GM12872 (cell line): ENCODE measurements at regions not wholly inside any gene's neighbourhood (a gene's known extent, or its start where the extent isn't known, plus 50 kb on each side); places are given as distances from the start of the nearest gene placed in this dataset.

Source experiments
- CTCF ChIP-seq: IDR thresholded peaks from 3 replicates; pipeline ENCODE4 v1.5.1; 2011; ENCODE audit warnings: low read depth, mild to moderate bottlenecking, low read length, moderate library complexity; ENCODE audit not compliant: insufficient read depth

GRCh38 chr4:30454504-30454903, 265.7 kb upstream of the PCDH7 start:
- no peak for TF ChIP-seq CTCF

GRCh38 chr4:30456716-30457115, 263.5 kb upstream of the PCDH7 start:
- no peak for TF ChIP-seq CTCF

GRCh38 chr4:30460818-30461217, 259.4 kb upstream of the PCDH7 start:
- no peak for TF ChIP-seq CTCF

DNA sequence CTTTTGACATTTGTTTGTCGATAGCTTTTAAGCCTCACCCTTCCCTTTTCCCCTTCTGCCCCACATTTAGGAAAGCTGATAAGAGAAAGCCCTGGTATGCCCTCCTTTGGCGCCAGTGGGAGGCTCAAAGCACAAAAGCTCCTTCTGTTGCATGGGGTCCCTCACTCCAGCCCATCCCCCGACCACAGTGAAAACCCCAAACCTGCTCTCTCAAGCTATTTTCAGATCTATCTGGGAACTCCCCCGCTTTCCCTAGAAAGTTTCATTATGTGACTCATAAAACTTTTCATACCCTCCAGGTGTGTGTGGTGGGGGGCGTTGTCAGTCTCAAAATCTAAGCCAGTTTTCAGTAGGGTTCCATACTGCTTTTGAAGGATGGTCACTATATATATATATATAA, 259.0 kb upstream of the PCDH7 start:
- TF ChIP-seq CTCF, result no peak

DNA sequence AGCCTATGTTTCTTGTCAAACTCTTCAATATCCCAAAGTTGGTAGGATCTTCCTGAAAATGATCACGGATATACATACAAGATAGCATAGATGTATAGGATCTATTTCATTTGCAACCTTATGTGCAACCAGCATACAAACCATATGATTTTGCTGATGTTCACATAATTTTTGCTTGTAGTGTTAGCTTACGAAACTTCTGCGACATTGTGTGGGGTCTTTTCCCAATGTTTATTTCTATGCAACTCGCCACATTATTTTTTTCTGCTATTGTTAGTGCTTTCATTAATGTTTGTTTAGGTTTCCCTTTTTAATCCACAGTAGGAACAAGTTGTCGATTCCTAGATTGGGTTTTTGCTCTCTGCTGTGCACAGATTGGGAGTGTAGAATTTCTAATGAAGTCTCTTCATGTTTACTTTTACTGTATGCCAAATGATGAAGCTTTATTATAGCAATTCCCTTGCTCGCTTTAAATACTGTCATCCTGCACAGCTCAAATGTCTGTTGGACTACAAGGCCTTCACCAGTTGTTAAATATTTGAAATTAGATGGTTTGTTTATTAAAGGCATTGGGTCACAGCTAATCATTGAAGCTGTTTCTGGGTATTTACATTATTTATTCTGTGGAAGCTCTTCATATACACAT, 257.6 kb upstream of the PCDH7 start:
- TF ChIP-seq CTCF, result no peak

DNA sequence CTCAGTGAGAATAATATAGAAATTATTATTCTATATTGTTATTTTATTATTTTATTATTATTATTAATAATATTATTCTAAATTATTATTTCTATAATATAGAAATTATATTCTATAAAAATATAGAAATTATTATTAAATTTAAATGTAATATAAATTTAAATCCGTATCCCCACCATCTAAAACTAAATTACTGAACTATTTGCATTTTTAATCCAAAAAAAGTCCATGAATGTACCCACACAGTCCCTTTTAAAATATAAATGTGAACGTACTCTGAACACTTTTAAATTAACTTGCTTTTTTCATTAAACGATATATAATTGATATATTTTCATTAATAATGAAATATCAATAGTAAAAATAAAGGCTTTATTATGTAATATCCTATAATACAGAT, 248.3 kb upstream of the PCDH7 start:
- TF ChIP-seq CTCF, result no peak

DNA sequence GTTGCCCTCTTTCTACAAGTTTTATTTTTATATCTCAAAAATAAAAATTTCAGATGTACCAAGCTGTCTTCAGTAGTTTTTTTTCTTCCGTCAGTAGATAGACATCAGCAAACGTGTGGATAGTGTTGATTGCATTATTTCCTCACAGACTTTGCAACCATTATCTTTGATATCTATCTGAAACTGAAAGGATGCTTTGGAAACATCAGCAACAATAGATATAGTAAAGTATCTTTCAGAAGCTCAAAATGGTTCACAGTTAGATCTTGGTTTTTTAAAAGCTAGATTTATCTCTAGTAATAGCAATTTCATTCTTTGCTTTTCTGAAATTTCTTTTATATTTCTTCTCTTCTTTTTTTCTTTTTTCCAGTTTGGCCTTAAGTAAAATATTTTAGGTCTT, 246.9 kb upstream of the PCDH7 start:
- no peak for TF ChIP-seq CTCF
